ENCODE measurements at regions not wholly inside any gene's neighbourhood (a gene's known extent, or its start where the extent isn't known, plus 50 kb on each side); places are given as distances from the start of the nearest gene placed in this dataset.

DNA sequence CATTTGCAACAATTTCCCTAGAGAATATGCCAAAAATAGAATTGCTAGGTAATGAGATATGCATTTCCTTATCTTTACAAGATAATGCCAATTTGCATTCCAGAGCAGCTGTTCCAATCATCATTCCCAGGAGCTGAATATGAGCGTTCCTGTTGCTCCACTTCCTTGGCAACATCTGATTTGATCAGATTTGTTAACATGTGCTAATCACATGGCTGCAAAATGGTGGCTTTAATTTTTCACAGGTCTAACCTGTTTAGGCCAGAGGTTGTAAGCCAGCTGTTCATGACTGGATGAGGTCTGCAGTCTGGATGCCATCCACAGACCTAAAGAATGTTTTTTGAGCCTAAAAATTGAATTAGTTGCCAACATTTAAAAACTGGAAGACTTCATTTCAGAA is 220.7 kb upstream of the IL12B start:
- no peaks in the 10 kb centered on the region for H3K9me3 ChIP-seq (replicated peaks; ENCODE audit: control insufficient read depth, insufficient read depth, low read length)
- H3K27me3 ChIP-seq (ENCODE audit: control insufficient read depth in 2 of 2, insufficient read depth in 2 of 2, low read length in 2 of 2) = no peaks in the 10 kb centered on the region
- FAIRE-seq (no peak), DNase-seq (ENCODE audit: low read depth, low spot score) (no peak)
- no peaks in the 10 kb centered on the region for H4K20me1 ChIP-seq (replicated peaks; ENCODE audit: control insufficient read depth, extremely low read depth, insufficient read depth, low read length)
- TF ChIP-seq FOS (IDR thresholded peaks at IDR 0.05; ENCODE audit: borderline replicate concordance, insufficient read depth, low read length) = no peak
- TF ChIP-seq, protein P1, sequence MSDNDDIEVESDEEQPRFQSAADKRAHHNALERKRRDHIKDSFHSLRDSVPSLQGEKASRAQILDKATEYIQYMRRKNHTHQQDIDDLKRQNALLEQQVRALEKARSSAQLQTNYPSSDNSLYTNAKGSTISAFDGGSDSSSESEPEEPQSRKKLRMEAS (IDR thresholded peaks at IDR 0.05; ENCODE audit: insufficient read depth, insufficient read length) = no peak
- TF ChIP-seq JUN (IDR thresholded peaks at IDR 0.05; ENCODE audit: borderline replicate concordance, insufficient read depth, insufficient read length, low read depth) = no peak
- dilution Hi-C loops (cut with MboI; ENCODE audit: extremely low pct_ligation_motif_present, low sequenced_read_pairs) = no loop called here
- H3K9me1 ChIP-seq (replicated peaks; ENCODE audit: control insufficient read depth, extremely low read depth, insufficient read depth, low read length) = no peaks in the 10 kb centered on the region
- H3K27ac ChIP-seq (ENCODE audit: insufficient read depth, low read depth, low read length) = no peak overlapping the region
- no peak overlapping the region for H2AFZ ChIP-seq (ENCODE audit: low read depth, low read length)
- POLR2A ChIA-PET = no interaction called here
- H3K4me3 ChIP-seq (replicated peaks in 1 of 3; ENCODE audit: insufficient read depth in 1 of 3, low read depth in 1 of 3, low read length in 3 of 3) = no peak overlapping the region
- CTCF ChIA-PET = no interaction called here
- intact Hi-C loops (cut with micrococcal nuclease) = no loop called here
- no peaks in the 10 kb centered on the region for H3K36me3 ChIP-seq (ENCODE audit: control insufficient read depth in 2 of 2, extremely low read depth in 1 of 2, insufficient read depth in 2 of 2, low read length in 2 of 2)
- BruUV-seq (replicated peaks) = no TSS peak
- no peaks in the 10 kb centered on the region for H3K79me2 ChIP-seq (ENCODE audit: control insufficient read depth, insufficient read depth, low read length)
- H3K4me1 ChIP-seq (ENCODE audit: control insufficient read depth, extremely low read depth, insufficient read depth, low read length) = no peaks in the 10 kb centered on the region
- no peak overlapping the region for H3K4me2 ChIP-seq (ENCODE audit: insufficient read depth, low read length)
- no peak overlapping the region for H3K9ac ChIP-seq (replicated peaks; ENCODE audit: extremely low read depth, insufficient read depth, low read length)

DNA sequence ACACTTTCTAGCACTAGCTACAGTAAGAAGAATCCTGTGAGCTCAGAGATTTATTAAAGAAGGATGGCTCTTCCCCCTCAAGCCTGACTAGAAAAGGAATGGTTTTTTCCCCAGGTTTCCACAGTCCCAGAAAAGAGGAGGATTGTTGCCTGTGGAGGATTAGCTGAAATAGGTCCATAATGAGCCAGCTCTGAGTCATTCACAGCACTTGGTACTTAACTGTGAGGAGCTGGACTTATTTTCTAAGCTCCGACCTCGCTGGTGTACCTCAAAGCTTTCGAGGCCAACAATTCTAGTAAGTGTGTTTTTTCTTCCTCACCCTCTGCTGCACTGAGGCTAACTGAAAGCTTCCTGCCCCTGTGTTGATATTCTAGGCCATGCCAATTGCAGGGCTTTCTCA is 222.5 kb upstream of the IL12B start:
- no peak overlapping the region for H3K4me2 ChIP-seq (ENCODE audit: insufficient read depth, low read length)
- POLR2A ChIA-PET = no interaction called here
- CTCF ChIA-PET = no interaction called here
- no peaks in the 10 kb centered on the region for H3K9me1 ChIP-seq (replicated peaks; ENCODE audit: control insufficient read depth, extremely low read depth, insufficient read depth, low read length)
- no peaks in the 10 kb centered on the region for H3K4me1 ChIP-seq (ENCODE audit: control insufficient read depth, extremely low read depth, insufficient read depth, low read length)
- DNase-seq (ENCODE audit: low read depth, low spot score) (no peak), FAIRE-seq (no peak)
- intact Hi-C loops (cut with micrococcal nuclease) (no loop called here), dilution Hi-C loops (cut with MboI; ENCODE audit: extremely low pct_ligation_motif_present, low sequenced_read_pairs) (no loop called here)
- no peaks in the 10 kb centered on the region for H3K79me2 ChIP-seq (ENCODE audit: control insufficient read depth, insufficient read depth, low read length)
- no peaks in the 10 kb centered on the region for H3K9me3 ChIP-seq (replicated peaks; ENCODE audit: control insufficient read depth, insufficient read depth, low read length)
- no peak overlapping the region for H3K9ac ChIP-seq (replicated peaks; ENCODE audit: extremely low read depth, insufficient read depth, low read length)
- no peaks in the 10 kb centered on the region for H3K27me3 ChIP-seq (ENCODE audit: control insufficient read depth in 2 of 2, insufficient read depth in 2 of 2, low read length in 2 of 2)
- H4K20me1 ChIP-seq (replicated peaks; ENCODE audit: control insufficient read depth, extremely low read depth, insufficient read depth, low read length) = no peaks in the 10 kb centered on the region
- no peak overlapping the region for H3K27ac ChIP-seq (ENCODE audit: insufficient read depth, low read depth, low read length)
- no peak overlapping the region for H2AFZ ChIP-seq (ENCODE audit: low read depth, low read length)
- BruUV-seq (replicated peaks) = no TSS peak
- no peak overlapping the region for H3K4me3 ChIP-seq (replicated peaks in 1 of 3; ENCODE audit: insufficient read depth in 1 of 3, low read depth in 1 of 3, low read length in 3 of 3)
- no peak for TF ChIP-seq MYC (IDR thresholded peaks at IDR 0.05; ENCODE audit: low read depth, low read length)
- TF ChIP-seq, protein P1 (IDR thresholded peaks at IDR 0.05; ENCODE audit: insufficient read depth, insufficient read length) = no peak
- TF ChIP-seq, protein P2, sequence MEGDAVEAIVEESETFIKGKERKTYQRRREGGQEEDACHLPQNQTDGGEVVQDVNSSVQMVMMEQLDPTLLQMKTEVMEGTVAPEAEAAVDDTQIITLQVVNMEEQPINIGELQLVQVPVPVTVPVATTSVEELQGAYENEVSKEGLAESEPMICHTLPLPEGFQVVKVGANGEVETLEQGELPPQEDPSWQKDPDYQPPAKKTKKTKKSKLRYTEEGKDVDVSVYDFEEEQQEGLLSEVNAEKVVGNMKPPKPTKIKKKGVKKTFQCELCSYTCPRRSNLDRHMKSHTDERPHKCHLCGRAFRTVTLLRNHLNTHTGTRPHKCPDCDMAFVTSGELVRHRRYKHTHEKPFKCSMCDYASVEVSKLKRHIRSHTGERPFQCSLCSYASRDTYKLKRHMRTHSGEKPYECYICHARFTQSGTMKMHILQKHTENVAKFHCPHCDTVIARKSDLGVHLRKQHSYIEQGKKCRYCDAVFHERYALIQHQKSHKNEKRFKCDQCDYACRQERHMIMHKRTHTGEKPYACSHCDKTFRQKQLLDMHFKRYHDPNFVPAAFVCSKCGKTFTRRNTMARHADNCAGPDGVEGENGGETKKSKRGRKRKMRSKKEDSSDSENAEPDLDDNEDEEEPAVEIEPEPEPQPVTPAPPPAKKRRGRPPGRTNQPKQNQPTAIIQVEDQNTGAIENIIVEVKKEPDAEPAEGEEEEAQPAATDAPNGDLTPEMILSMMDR (IDR thresholded peaks at IDR 0.05; ENCODE audit: extremely low read depth in 1 of 2, insufficient read depth in 1 of 2, low read depth in 1 of 2, low read length in 2 of 2) = no peak
- no peak for TF ChIP-seq POLR2AphosphoS5 (IDR thresholded peaks at IDR 0.05; ENCODE audit: insufficient read depth, low read depth, low read length)
- no peak for TF ChIP-seq EZH2 (IDR thresholded peaks at IDR 0.05; ENCODE audit: borderline replicate concordance, low read depth, low read length, severe bottlenecking)
- TF ChIP-seq FOS (IDR thresholded peaks at IDR 0.05; ENCODE audit: borderline replicate concordance, insufficient read depth, low read length) = no peak
- TF ChIP-seq JUN (IDR thresholded peaks at IDR 0.05; ENCODE audit: borderline replicate concordance, insufficient read depth, insufficient read length, low read depth) = no peak
- no peak for TF ChIP-seq GATA2 (IDR thresholded peaks at IDR 0.05; ENCODE audit: insufficient read depth, insufficient read length, low read depth, low read length)
- no peak for TF ChIP-seq POLR2A (IDR thresholded peaks at IDR 0.05; ENCODE audit: low read depth, low read length)
- no peaks in the 10 kb centered on the region for H3K36me3 ChIP-seq (ENCODE audit: control insufficient read depth in 2 of 2, extremely low read depth in 1 of 2, insufficient read depth in 2 of 2, low read length in 2 of 2)
